Spleen (tissue), 7 donors: ENCODE measurements at regions not wholly inside any gene's neighbourhood (a gene's known extent, or its start where the extent isn't known, plus 50 kb on each side); places are given as distances from the start of the nearest gene placed in this dataset.

Experiments used
- POLR2A ChIP-seq, 3 donors: fragments of 450-650 bp; IDR thresholded peaks; one replicate each; pipeline ENCODE4 v1.5.1; 2017; ENCODE audit warnings: antibody characterized with exemption in 3 of 3, mild to moderate bottlenecking in 1 of 3
- POLR2AphosphoS5 ChIP-seq, 3 donors: sonication (generic); formaldehyde crosslinking; IDR thresholded peaks; one replicate each; pipeline ENCODE4 v1.5.1; 2017; ENCODE audit warnings: antibody characterized with exemption in 3 of 3
- TF ChIP-seq, protein P1 (sequence below), 11 experiments: fragments of 200-600 bp in 7 of 11; fragments of 450-650 bp in 4 of 11; sonication (generic) in 4 of 11; IDR thresholded peaks in 8 of 11; conservative IDR thresholded peaks in 3 of 11; 1 replicate in 7 of 11; 2 replicates in 4 of 11; pipeline versions ENCODE4 v1.4.0 to v1.8.0; 2016 to 2021; ENCODE audit warnings: antibody characterized with exemption in 11 of 11, inconsistent platforms in 4 of 11, mild to moderate bottlenecking in 1 of 11
- donor health status: DM: no; HTN: no; CAD: no; lungs with moderate emphysema.
- donor health status: DM: no; HTN: no; CAD: no.
- donor health status: DM: no; HTN: no; CAD: no.

GRCh38 chr10:8336629-8337331, 282.3 kb downstream of the GATA3 start:
- no peak for TF ChIP-seq POLR2AphosphoS5 (IDR thresholded peaks at IDR 0.05)
- TF ChIP-seq, protein P1, sequence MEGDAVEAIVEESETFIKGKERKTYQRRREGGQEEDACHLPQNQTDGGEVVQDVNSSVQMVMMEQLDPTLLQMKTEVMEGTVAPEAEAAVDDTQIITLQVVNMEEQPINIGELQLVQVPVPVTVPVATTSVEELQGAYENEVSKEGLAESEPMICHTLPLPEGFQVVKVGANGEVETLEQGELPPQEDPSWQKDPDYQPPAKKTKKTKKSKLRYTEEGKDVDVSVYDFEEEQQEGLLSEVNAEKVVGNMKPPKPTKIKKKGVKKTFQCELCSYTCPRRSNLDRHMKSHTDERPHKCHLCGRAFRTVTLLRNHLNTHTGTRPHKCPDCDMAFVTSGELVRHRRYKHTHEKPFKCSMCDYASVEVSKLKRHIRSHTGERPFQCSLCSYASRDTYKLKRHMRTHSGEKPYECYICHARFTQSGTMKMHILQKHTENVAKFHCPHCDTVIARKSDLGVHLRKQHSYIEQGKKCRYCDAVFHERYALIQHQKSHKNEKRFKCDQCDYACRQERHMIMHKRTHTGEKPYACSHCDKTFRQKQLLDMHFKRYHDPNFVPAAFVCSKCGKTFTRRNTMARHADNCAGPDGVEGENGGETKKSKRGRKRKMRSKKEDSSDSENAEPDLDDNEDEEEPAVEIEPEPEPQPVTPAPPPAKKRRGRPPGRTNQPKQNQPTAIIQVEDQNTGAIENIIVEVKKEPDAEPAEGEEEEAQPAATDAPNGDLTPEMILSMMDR (IDR thresholded peaks at IDR 0.05 in 8 of 11, conservative IDR thresholded peaks at IDR 0.05 in 3 of 11): no peak
- TF ChIP-seq POLR2A (IDR thresholded peaks at IDR 0.05): no peak
